ENCODE measurements at regions not wholly inside any gene's neighbourhood (a gene's known extent, or its start where the extent isn't known, plus 50 kb on each side); places are given as distances from the start of the nearest gene placed in this dataset.

DNA sequence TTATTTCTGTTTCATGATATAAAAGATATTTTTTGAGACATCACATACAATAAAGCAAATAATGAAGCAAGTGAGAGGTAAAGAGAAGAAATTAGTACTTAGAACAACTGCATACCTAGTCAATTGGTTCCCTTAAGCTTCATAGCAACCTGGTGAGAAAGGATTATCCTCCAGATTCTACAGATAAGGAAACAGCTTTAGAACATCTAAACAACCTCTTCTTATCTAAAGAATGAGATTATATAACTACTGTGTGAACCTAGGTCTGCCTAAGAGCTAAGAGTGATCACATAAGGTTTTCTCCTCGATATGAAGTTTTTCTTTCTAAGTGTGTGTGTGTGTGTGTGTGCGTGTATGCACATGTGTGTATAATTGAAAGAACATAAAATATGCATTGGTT, 265.1 kb downstream of the NOL4 start:
- TF ChIP-seq, protein P1, sequence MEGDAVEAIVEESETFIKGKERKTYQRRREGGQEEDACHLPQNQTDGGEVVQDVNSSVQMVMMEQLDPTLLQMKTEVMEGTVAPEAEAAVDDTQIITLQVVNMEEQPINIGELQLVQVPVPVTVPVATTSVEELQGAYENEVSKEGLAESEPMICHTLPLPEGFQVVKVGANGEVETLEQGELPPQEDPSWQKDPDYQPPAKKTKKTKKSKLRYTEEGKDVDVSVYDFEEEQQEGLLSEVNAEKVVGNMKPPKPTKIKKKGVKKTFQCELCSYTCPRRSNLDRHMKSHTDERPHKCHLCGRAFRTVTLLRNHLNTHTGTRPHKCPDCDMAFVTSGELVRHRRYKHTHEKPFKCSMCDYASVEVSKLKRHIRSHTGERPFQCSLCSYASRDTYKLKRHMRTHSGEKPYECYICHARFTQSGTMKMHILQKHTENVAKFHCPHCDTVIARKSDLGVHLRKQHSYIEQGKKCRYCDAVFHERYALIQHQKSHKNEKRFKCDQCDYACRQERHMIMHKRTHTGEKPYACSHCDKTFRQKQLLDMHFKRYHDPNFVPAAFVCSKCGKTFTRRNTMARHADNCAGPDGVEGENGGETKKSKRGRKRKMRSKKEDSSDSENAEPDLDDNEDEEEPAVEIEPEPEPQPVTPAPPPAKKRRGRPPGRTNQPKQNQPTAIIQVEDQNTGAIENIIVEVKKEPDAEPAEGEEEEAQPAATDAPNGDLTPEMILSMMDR (conservative IDR thresholded peaks at IDR 0.05; ENCODE audit: low read depth in 2 of 2) = no peak
- TF ChIP-seq EZH2 (IDR thresholded peaks at IDR 0.05; ENCODE audit: low read depth, unreplicated experiment) (no peak), JUNB (IDR thresholded peaks at IDR 0.05; ENCODE audit: unreplicated experiment) (no peak), POLR2AphosphoS5 (IDR thresholded peaks at IDR 0.05; ENCODE audit: low read depth) (no peak), EZH2phosphoT487 (IDR thresholded peaks at IDR 0.05; ENCODE audit: unreplicated experiment) (no peak), STAT1 (IDR thresholded peaks at IDR 0.05; ENCODE audit: unreplicated experiment) (no peak), CREB1 (CRISPR knock-in tag; IDR thresholded peaks at IDR 0.05; ENCODE audit: low read depth) (no peak)
- TF ChIP-seq, protein P2, sequence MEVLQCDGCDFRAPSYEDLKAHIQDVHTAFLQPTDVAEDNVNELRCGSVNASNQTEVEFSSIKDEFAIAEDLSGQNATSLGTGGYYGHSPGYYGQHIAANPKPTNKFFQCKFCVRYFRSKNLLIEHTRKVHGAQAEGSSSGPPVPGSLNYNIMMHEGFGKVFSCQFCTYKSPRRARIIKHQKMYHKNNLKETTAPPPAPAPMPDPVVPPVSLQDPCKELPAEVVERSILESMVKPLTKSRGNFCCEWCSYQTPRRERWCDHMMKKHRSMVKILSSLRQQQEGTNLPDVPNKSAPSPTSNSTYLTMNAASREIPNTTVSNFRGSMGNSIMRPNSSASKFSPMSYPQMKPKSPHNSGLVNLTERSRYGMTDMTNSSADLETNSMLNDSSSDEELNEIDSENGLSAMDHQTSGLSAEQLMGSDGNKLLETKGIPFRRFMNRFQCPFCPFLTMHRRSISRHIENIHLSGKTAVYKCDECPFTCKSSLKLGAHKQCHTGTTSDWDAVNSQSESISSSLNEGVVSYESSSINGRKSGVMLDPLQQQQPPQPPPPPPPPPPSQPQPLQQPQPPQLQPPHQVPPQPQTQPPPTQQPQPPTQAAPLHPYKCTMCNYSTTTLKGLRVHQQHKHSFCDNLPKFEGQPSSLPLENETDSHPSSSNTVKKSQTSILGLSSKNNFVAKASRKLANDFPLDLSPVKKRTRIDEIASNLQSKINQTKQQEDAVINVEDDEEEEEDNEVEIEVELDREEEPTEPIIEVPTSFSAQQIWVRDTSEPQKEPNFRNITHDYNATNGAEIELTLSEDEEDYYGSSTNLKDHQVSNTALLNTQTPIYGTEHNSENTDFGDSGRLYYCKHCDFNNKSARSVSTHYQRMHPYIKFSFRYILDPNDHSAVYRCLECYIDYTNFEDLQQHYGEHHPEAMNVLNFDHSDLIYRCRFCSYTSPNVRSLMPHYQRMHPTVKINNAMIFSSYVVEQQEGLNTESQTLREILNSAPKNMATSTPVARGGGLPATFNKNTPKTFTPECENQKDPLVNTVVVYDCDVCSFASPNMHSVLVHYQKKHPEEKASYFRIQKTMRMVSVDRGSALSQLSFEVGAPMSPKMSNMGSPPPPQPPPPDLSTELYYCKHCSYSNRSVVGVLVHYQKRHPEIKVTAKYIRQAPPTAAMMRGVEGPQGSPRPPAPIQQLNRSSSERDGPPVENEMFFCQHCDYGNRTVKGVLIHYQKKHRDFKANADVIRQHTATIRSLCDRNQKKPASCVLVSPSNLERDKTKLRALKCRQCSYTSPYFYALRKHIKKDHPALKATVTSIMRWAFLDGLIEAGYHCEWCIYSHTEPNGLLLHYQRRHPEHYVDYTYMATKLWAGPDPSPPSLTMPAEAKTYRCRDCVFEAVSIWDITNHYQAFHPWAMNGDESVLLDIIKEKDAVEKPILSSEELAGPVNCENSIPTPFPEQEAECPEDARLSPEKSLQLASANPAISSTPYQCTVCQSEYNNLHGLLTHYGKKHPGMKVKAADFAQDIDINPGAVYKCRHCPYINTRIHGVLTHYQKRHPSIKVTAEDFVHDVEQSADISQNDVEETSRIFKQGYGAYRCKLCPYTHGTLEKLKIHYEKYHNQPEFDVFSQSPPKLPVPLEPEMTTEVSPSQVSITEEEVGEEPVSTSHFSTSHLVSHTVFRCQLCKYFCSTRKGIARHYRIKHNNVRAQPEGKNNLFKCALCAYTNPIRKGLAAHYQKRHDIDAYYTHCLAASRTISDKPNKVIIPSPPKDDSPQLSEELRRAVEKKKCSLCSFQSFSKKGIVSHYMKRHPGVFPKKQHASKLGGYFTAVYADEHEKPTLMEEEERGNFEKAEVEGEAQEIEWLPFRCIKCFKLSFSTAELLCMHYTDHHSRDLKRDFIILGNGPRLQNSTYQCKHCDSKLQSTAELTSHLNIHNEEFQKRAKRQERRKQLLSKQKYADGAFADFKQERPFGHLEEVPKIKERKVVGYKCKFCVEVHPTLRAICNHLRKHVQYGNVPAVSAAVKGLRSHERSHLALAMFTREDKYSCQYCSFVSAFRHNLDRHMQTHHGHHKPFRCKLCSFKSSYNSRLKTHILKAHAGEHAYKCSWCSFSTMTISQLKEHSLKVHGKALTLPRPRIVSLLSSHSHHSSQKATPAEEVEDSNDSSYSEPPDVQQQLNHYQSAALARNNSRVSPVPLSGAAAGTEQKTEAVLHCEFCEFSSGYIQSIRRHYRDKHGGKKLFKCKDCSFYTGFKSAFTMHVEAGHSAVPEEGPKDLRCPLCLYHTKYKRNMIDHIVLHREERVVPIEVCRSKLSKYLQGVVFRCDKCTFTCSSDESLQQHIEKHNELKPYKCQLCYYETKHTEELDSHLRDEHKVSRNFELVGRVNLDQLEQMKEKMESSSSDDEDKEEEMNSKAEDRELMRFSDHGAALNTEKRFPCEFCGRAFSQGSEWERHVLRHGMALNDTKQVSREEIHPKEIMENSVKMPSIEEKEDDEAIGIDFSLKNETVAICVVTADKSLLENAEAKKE (CRISPR knock-in tag; IDR thresholded peaks at IDR 0.05) = no peak

Data from GM23338 (cell line).